ENCODE measurements at regions not wholly inside any gene's neighbourhood (a gene's known extent, or its start where the extent isn't known, plus 50 kb on each side); places are given as distances from the start of the nearest gene placed in this dataset.

- no peaks in the 10 kb centered on the region for H3K27me3 ChIP-seq
- TF ChIP-seq CTCF (IDR thresholded peaks at IDR 0.05), result no peak
- TF ChIP-seq POLR2A (IDR thresholded peaks at IDR 0.05), result no peak
- no peaks in the 10 kb centered on the region for H3K9me3 ChIP-seq
- no peaks in the 10 kb centered on the region for H3K4me1 ChIP-seq
- no peak for DNase-seq
- H3K4me3 ChIP-seq, result no peak overlapping the region
- H3K27ac ChIP-seq, result no peak overlapping the region
- intact Hi-C loops (cut with DNase I; ENCODE audit: low total_unique reads), result no loop called here
- no peaks in the 10 kb centered on the region for H3K36me3 ChIP-seq
Observed at GRCh38 chr11:38510041-38510440, 1912.0 kb upstream of the RAG2 start.

- no peak for DNase-seq
- TF ChIP-seq CTCF (IDR thresholded peaks at IDR 0.05) (no peak), POLR2A (IDR thresholded peaks at IDR 0.05) (no peak)
- H3K36me3 ChIP-seq, result no peaks in the 10 kb centered on the region
- H3K9me3 ChIP-seq, result no peaks in the 10 kb centered on the region
- intact Hi-C loops (cut with DNase I; ENCODE audit: low total_unique reads), result no loop called here
- H3K27me3 ChIP-seq, result no peaks in the 10 kb centered on the region
- no peak overlapping the region for H3K4me3 ChIP-seq
- H3K27ac ChIP-seq, result no peak overlapping the region
- H3K4me1 ChIP-seq, result no peaks in the 10 kb centered on the region
Observed at GRCh38 chr11:38503876-38504275, 1905.8 kb upstream of the RAG2 start.

- Histone ChIP-seq H3K4me3 (no peak overlapping the region), H3K27me3 (no peaks in the 10 kb centered on the region), H3K27ac (no peak overlapping the region), H3K4me1 (no peaks in the 10 kb centered on the region), H3K36me3 (no peaks in the 10 kb centered on the region), H3K9me3 (no peaks in the 10 kb centered on the region)
- intact Hi-C loops (cut with DNase I; ENCODE audit: low total_unique reads), result no loop called here
- TF ChIP-seq POLR2A (IDR thresholded peaks at IDR 0.05) (no peak), CTCF (IDR thresholded peaks at IDR 0.05) (no peak)
- no peak for DNase-seq
Observed at GRCh38 chr11:38498721-38499120, 1900.7 kb upstream of the RAG2 start.

GRCh38 chr11:38491986-38492385 is 1894.0 kb upstream of the RAG2 start:
- no peak for TF ChIP-seq CTCF (IDR thresholded peaks at IDR 0.05)
- no peak for TF ChIP-seq POLR2A (IDR thresholded peaks at IDR 0.05)
- Histone ChIP-seq H3K9me3 (no peaks in the 10 kb centered on the region), H3K27ac (no peak overlapping the region), H3K27me3 (no peaks in the 10 kb centered on the region), H3K36me3 (no peaks in the 10 kb centered on the region), H3K4me3 (no peak overlapping the region), H3K4me1 (no peaks in the 10 kb centered on the region)
- intact Hi-C loops (cut with DNase I; ENCODE audit: low total_unique reads), result no loop called here
- no peak for DNase-seq

GRCh38 chr11:38481391-38481790 is 1883.4 kb upstream of the RAG2 start:
- intact Hi-C loops (cut with DNase I; ENCODE audit: low total_unique reads), result no loop called here

More at GRCh38 chr11:38481391-38481790, 1883.4 kb upstream of the RAG2 start:
- Histone ChIP-seq H3K9me3 (no peaks in the 10 kb centered on the region), H3K36me3 (no peaks in the 10 kb centered on the region), H3K4me3 (no peak overlapping the region), H3K27me3 (no peaks in the 10 kb centered on the region), H3K4me1 (no peaks in the 10 kb centered on the region), H3K27ac (no peak overlapping the region)
- no peak for DNase-seq
- TF ChIP-seq POLR2A (IDR thresholded peaks at IDR 0.05) (no peak), CTCF (IDR thresholded peaks at IDR 0.05) (no peak)

Measured in uterus (tissue), 3 donors.